SK-N-DZ (cell line): ENCODE measurements at regions not wholly inside any gene's neighbourhood (a gene's known extent, or its start where the extent isn't known, plus 50 kb on each side); places are given as distances from the start of the nearest gene placed in this dataset.
"Not testable (repeated sequence)": the region's sequence is repeated elsewhere in the genome, so short reads cannot be mapped to it uniquely, and the experiment has no call there.

ENCODE experiments used
- DNase-seq: peaks from one replicate; pipeline ENCODE4 v3.0.0-alpha.2; 2015; ENCODE audit warnings: low spot score

DNA sequence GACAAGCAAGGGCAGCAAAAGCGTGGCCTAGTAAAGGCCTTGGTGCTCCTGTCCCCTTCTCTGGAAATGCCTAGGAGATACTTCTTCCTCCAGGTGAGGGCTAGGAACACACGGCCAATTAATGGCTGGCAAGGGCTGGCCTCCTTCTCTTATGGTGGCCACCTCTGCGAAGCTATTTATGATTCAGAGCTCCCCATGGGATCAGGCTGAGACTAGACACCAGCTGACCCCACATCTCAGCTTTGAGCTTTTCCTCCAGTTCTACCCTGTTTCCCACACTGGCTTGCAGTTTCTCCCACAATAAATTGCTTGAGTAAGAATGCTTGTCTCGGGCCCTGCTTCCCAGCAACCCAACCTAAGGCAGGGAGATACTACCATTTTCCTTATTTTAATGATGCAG, 53.7 kb downstream of the CAMK2N1 start:
- DNase-seq: no peak

DNA sequence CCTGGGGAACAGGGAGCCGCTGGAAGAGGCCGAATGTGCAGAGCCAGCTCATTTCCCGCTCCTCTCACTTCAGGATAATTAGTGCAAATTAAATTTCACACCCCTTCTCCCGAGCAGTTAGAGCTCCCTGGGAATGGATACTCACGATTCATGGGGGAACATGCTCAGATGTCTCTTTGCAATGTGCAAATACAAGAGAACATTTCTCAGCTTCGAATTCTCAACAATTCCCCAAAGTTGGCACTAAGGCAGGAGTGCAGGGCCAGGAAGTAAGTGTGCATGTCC, 54.9 kb downstream of the CAMK2N1 start:
- no peak for DNase-seq

DNA sequence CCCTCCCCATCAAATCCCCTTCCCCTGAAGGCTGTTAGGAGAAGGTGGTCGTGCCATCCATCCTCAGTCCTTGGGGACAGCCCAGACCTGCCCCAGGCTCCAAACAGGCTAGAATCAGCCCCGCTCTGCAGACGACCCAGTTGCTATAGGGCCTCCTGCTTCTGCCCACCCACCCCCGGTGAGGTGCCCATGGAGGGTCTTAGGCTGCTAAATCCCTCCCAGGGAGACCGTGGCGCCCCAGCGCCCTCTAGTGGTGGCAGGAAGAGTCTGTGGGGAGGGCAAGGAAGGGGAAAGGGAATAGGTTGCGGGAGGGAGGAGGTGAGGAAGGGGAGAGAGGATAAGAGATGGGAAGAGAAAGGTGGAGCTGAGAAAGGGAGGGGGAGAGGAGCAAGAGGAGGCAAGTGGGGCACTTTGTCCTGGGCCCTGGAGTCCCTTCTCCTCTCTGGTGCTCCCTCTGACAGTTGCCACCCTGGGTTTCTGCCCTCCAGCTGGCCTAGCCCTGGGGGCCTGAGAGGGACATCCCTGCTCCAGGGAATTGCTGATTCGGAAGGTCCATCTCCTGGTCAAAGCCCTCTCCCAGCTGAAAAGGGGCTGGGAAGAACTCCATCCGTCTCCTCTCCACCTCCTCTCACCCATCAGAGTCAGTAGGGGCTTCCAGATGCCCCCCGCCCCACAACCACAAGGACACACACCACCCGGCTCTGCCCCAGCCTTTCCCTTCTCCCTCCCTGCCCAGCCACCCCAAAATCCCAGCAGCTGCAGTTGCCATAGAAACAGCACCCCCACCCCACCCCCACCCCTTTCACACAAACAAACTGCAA, 55.4 kb downstream of the CAMK2N1 start:
- DNase-seq: peak; percentile 49

DNA sequence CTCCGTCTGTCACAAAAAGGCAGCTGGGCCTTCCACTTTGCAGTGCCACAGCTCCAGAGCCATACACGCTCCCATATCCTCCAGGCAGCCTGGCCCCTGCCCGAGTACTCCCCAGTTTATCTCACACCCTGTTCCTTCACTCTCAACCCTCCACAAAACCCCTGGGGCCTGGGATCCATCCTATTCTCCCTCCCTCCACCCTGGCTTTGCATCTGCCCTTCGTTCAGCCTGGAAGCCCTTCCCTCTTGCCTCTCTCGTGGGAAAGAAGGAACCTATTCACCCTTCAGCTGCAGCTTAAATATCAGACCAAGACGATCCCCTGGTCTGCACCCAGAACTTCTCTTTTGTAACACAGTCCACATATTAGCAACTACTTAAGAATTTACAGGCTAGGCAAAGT, 56.7 kb downstream of the CAMK2N1 start:
- no peak for DNase-seq

DNA sequence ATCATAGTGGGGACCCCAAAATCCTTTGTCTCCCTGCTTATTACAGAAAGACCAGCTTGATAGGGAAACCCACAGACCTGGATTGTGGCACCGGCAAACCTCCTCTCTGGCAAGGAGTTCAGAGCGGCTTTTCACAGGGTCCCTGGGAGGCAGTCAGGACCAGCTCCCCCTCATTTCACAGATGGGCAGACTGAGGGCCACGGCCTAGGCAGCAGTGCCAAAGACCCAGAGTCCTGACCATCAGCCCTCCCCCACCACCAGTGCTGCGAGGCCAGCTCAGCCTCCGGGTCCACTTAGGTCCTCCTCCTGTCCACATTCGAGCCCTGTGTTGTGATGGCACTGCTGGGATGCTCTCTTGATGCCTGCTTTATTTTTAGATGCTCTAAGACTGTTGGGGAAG, 57.2 kb downstream of the CAMK2N1 start:
- no peak for DNase-seq

DNA sequence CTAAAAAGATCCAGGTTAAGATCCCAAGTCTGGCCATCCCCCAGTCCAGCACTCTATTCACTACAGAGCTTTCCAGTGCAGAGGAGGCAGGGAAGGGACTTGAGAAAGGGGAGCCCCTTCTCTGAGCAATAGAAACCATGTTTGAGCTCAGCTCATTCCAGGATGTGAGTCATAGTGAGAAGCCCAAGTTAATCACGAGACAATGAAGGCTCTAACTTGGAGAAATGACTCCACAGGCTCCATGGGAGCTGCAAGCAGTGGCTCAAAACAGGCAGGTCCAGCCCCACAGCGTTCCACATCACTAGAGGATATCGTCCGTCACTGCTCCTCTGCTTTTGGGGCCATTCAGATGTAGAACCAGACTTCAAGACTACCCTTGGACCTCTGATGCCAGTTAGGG, 59.1 kb downstream of the CAMK2N1 start:
- no peak for DNase-seq

DNA sequence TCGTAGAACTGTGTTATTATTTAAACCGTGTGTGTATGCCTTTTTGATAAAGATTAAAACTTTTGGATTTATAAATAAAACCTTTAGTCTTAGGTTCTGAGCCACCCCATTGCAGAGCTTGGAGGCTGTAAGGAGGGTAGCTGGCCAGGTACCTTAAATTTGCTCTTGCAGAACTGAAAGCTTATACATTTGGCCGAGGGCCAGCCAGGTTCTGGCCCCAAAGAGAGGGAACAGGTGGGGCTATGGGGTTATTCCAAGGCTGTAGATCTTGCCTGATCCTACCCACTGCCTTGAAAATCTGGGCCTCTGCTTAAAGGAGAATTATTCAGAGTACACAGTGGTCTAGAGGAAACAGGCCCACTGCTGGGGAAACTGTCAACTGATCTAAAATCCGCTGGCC, 59.6 kb downstream of the CAMK2N1 start:
- DNase-seq: no peak

DNA sequence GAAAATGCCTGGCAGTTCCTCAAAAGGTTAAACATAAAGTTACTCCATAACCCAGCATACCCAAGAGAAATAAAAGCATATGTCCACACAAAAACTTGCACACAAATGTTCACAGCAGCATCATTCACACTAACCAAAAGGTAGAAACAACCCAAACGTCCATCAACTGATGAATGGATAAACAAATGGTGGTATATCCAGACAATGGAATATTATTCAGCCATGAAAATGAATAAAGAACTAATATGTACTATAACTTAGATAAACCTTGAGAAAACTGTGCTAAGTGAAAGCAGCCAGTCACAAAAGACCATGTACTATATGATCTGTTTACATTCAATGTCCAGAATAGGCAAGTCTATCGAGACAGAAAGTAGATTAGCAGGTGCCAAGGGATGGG, 60.4 kb downstream of the CAMK2N1 start:
- DNase-seq: no peak

DNA sequence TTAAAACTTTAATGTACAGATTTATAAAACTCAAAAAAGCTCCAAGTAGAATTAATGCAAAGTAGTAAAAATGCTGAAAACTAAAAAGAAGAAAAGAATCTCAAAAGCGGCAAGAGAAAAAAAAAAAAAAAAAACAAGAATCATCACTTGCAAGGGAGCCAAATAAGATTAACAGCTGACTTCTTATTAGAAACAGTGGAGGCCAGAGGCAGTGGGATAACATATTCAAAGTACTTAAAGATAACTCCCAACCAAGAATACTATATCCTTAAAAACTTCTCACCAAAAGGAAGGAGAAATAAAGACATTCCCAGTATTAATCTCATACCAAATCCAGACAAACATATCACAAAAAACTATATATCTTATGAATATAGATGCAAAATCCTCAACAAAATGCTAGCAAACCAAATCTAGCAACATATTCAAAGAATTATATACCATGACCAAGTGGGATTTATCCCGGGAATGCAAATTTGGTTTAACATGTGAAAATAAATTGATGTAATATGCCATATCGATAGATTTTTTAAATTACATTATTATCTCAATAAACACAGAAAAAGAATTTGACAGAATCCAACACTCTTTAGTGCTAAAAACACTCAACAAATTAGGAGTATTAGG, 62.7 kb downstream of the CAMK2N1 start:
- no peak for DNase-seq

DNA sequence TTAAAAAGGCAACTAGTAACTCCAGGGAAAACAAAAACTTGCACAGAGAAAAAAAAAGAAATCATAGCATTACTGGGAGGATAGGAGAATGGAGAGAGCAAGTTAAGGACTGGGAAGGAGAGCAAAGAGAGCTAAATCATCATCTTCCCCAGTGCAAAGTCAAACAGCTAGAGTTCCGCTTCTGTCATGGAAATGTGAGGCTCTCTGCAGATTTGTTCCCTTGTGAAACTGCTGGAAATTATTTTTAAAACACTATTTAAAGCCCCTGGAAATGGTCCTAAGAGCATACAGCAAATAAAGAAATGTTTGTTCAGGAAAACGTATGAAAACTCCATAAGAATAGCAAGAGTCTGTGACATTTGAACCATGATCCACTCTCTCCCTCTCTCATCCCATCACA, 64.6 kb downstream of the CAMK2N1 start:
- DNase-seq: no peak

DNA sequence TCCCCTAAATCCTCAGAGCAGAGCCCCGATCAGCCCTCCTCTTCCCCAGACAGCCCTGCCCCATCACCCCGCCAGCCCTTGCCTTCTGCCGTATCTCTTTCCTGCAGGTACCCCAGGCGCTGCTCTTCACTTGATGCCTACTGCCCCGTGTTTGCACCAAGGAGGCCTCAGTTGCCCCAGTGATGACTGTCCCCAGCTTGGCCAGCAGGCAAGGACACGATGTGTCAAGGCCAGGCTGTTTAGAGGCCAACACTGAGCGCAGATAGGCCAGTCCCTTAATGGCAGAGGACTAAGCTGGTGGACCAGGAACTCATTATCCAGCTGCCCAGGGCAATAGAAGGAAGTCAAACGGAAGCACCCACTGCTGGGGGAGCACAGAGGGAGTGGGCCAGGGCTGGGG, 68.4 kb downstream of the CAMK2N1 start:
- DNase-seq: no peak

DNA sequence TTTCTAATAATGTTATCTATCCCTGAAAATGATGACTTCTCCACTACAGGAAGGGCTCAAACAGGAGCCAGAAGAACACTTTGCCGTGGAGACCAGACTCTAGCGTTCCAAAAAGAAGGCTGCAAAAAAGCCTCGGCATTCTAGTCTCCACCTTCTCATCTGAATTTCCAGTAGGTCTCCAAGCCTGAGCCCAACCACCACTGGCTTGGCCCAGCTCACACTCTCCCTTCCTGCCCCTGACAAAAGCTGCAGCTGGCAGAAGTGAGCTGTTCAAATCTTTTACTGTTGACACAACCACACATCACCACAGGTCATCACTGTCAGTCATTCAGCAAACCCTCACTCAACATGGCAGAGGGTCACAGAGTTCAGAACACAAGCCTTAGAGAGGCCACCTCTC, 69.3 kb downstream of the CAMK2N1 start:
- DNase-seq: no peak

DNA sequence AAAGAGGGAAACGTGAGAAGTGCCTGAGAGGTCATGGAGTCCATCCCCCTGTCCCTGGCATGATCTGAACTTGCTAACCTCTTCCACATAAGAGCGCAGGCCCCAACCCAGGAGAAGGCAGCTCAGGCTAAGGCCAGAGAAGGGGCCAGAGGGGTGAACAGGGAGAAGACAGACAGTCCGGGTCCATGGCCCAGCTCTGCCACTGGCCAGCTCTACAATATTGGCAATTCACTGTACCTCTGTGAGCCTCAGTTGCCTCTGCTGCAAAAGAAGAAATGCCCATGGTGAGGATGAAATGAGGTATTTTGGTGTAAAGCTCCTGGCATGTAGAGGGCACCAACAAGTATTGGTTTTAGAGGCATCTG, 72.3 kb downstream of the CAMK2N1 start:
- no peak for DNase-seq

DNA sequence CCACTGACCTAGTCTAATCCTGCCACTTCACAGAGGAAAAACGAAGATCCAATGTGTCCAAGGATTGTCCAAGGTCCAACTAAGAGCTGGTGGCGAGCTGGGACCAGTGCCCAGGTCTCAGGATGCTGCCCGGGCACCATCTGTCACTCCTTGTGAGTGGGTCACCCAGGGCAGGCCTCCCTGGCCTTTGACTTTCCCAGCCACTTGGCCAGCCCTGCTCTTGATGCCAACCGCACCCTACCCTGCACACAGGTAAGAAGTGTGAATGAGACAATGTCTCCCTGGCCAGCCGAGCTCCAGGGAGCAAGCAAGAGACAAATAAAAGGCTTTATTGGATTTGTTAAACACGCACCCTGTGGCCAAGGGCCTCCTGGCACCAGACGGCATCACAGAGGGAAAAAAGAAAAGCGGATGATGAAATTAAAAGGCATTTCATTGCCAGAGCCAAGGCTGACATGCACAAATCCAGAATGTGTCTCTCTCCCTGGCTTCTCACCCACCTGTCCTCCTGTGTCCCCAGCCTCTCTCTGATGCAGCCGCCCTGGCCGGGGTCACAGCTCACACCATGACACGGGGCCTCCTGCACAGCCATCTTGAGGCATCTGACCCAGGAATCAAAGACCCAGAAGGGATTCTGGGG, 72.8 kb downstream of the CAMK2N1 start:
- DNase-seq: no peak

DNA sequence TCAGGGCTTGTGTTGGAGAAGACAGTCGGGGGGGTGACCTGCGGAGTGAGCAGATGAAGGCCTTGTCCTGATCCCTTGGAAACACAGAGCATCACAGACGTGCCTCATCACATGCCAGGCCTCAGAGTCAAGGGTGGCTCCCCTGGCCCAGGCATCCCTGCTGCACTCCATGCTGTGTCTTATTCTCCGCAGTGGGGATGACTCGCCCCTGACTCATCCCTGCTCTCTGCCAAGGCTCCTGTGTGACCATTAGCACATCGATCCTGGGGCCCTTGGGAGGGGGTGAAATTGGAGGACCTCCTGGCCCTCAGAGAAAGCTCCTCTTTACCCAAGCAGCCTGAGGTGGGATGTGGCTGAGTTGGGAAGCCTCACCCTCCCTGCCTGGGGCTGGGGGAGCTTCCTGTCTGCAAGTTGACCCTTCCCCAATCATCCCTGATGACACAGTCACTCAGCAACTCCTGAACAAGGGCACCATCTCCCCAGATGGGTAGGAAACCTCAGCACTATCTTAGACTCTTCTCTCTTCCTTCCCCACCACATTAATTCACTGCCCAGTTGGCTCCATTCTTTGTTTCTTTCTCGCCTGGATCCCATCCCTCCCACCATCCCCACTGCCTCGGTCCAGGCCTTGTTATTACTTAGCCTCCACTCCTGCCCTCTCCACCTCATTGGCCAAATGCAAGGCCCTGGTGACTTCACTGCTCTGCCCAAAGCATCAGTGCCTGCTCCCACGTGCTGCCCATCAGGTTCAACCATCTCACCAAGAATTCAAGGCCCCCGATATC, 74.6 kb downstream of the CAMK2N1 start:
- DNase-seq: no peak

DNA sequence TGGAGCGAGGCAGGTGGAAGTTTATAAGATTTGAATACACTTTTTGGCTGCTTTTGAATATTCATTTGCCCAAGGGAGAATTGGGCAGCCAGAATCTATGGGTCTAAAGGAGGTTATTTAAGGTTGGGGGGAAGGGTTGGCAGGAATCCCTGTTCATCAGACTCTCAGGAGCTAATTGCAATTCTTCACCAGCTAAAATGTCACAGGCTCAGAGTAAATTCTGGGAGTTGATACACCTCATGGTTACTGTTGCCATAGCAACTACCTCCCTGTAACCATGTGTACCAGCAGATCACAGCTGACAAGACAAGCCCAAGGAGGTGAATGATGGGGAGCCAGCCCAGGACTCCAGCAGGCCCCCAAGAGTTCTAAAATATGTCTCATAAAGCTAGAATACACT, 75.5 kb downstream of the CAMK2N1 start:
- DNase-seq: no peak

DNA sequence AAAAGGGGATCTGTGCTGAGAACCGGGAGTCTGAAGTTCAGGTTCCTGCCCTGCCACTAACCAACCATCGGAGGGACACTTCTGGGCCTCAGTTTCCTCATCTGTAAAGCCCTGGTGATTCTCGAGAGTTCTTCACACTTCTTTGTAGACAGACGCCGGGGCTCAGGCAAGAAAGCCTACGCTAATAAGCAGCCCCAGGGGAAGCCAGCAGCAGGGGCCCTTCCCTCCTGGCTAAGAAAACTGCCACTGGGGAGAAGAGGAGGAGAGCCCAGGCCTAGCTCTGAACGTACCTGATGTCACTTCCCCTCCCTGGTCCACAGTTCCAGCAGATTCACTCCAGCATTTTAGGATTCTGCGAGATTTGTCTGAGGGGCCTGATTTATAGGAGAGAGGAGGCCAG, 76.0 kb downstream of the CAMK2N1 start:
- DNase-seq: no peak

DNA sequence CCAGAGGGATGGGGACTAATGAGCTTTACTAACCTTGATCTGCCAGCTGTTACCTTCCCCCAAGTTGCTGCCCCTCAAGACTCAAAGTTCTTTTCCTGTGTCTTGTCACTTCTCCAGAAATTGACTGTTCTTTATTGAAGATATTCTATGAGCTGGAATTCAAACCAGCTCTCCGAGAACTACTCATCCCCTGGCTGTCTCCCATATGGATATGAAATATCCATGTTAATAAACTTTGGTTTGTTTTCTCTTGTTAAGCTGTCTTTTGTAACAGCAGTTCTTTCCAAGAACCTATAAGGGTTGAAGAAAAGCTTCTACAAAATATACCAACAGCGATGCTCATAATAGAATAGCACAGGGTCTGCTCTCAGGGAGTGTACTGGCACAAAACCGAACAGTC, 77.0 kb downstream of the CAMK2N1 start:
- DNase-seq: no peak

DNA sequence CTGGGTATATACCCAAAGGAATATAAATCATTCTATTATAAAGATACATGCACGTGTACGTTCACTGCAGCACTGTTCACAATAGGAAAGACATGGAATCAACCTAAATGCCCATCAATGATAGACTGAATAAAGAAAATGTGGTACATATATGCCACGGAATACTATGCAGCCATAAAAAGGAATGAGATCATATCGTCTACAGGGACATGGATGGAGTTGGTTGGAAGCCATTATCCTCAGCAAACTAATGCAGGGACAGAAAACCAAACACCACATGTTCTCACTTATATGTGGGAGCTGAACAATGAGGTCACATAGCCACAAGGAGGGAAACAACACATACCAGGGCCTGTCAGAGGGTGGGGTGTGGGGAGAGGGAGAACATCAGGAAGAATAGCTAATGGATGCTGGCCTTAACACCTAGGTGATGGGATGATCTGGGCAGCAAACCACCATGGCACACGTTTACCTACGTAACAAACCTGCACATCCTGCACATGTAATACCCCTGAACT, 77.8 kb downstream of the CAMK2N1 start:
- DNase-seq: not testable (repeated sequence)

DNA sequence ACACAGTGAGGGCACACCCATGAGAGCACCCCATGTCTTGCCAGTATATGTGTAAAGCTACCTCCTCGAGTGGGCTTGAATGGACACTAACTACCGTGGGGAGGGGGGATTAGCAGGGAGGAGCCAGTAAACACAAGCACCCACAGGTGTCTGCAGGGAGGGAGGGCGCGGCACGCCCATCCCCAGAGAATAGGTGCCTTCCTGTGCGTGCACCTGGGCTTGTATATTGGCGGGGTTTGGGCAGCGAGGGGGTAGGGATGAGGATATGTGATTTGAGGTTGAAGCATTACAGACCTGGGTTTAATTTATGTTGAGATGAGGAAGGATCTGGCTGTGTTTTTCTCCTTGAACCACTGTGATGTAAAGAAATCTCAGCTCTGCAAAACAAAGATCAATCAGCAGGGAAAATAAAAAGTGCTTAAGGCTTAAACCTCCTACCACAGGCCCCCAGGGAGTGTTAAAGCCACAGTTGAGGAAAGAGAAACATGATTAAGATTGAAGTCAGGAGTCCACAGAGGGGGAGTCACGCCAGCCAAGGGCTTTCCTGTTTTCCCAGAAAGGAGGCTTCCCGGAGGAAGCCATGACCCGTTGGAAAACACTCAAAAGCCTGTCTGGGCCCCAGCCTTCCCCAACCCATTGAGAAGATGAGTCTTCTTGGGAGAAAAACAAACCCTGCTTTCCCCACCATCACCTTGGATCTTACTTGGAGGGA, 80.0 kb downstream of the CAMK2N1 start:
- no peak for DNase-seq

DNA sequence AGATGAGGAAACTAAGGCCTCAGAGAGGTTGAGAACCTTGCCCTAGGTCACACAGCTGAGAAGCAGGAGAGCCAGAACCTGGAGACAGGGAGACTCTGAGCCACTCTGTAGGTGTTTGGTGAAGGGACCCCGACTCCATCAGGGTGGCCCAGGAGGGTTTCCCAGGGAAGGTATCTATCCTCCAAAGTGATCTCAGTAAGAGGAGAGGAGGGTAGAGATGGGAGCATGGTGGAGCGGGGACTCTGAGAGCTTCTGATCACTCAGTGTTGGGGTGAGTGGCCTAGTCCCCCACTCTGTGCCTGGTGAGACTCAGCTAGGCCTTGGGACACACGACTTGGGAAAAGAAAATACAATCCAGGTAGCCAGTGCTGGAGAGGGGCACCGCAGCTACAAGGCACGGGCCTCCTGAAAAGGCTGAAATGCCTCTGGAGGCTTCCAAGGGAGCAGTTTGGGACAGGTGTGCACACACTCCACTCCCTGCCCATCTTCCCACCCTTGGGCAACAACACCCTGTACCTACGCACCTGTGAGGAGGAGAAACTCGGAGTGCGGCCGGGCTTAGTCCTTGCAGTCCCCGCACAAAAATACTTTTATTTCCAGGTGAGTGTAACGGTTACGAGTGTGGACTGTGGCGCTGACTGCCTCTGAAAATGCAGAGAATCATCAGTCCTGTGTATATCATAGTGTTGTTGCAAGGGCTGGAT, 80.8 kb downstream of the CAMK2N1 start:
- no peak for DNase-seq
